Liver (tissue), 8 donors: ENCODE measurements at regions not wholly inside any gene's neighbourhood (a gene's known extent, or its start where the extent isn't known, plus 50 kb on each side); places are given as distances from the start of the nearest gene placed in this dataset.

Experiments
- DNase-seq: peaks from one replicate; pipeline ENCODE4 v3.0.0-alpha.2; 2017; ENCODE audit warnings: low spot score
- H3K27ac ChIP-seq, 2 donors: one replicate each; pipeline ENCODE4 v1.7.0; 2013; ENCODE audit warnings: inconsistent platforms in 2 of 2, low read length in 2 of 2, control low read depth in 1 of 2, low read depth in 1 of 2, mild to moderate bottlenecking in 1 of 2
- H3K27me3 ChIP-seq, 4 donors: one replicate each; pipeline versions ENCODE4 v1.6.1 to v1.7.0; 2013; ENCODE audit warnings: low read length in 3 of 4, inconsistent platforms in 1 of 4, mild to moderate bottlenecking in 1 of 4, moderate library complexity in 1 of 4; ENCODE audit not compliant: control insufficient read depth in 4 of 4, insufficient read depth in 4 of 4
- H3K36me3 ChIP-seq, 4 donors: one replicate each; pipeline versions ENCODE4 v1.6.1 to v1.7.0; 2013; ENCODE audit warnings: low read length in 3 of 4, mild to moderate bottlenecking in 3 of 4, low read depth in 1 of 4, moderate library complexity in 1 of 4; ENCODE audit not compliant: control insufficient read depth in 4 of 4, insufficient read depth in 3 of 4
- H3K4me1 ChIP-seq, 4 donors: one replicate each; pipeline versions ENCODE4 v1.6.1 to v1.7.0; 2013; ENCODE audit warnings: low read length in 3 of 4, mild to moderate bottlenecking in 3 of 4, moderate library complexity in 1 of 4; ENCODE audit not compliant: control insufficient read depth in 4 of 4, insufficient read depth in 4 of 4
- H3K4me3 ChIP-seq, 3 donors: one replicate each; pipeline versions ENCODE4 v1.6.1 to v1.7.0; 2013; ENCODE audit warnings: low read length in 3 of 3, control low read depth in 1 of 3, low read depth in 1 of 3, mild to moderate bottlenecking in 1 of 3
- H3K9ac ChIP-seq, 2 donors: one replicate each; pipeline ENCODE4 v1.7.0; 2013; ENCODE audit warnings: low read length in 2 of 2, mild to moderate bottlenecking in 2 of 2, moderate library complexity in 2 of 2, control low read depth in 1 of 2, low read depth in 1 of 2
- H3K9me3 ChIP-seq, 4 donors: one replicate each; pipeline versions ENCODE4 v1.6.1 to v1.7.0; 2013; ENCODE audit warnings: low read length in 3 of 4; ENCODE audit not compliant: control insufficient read depth in 4 of 4
- CTCF ChIP-seq: fragments of 150-350 bp; IDR thresholded peaks from 2 replicates; pipeline ENCODE4 v1.5.1; 2017; ENCODE audit warnings: improper control_type of control experiment, low read depth, low read length; ENCODE audit not compliant: missing input control
- EGR1 ChIP-seq, 2 donors: IDR thresholded peaks; 2 replicates each; pipeline ENCODE4 v1.6.1; 2016 to 2018; ENCODE audit warnings: antibody characterized with exemption in 2 of 2, low read depth in 2 of 2
- FOXA1 ChIP-seq: IDR thresholded peaks from 2 replicates; pipeline ENCODE4 v1.6.1; 2016; ENCODE audit warnings: antibody characterized with exemption
- FOXA2 ChIP-seq: IDR thresholded peaks from 2 replicates; pipeline ENCODE4 v1.6.1; 2016; ENCODE audit warnings: antibody characterized with exemption
- GABPA ChIP-seq, 2 donors: IDR thresholded peaks in 1 of 2; conservative IDR thresholded peaks in 1 of 2; 2 replicates each; pipeline ENCODE4 v1.6.1; 2016; ENCODE audit warnings: antibody characterized with exemption in 2 of 2, mild to moderate bottlenecking in 1 of 2, moderate library complexity in 1 of 2
- HNF4A ChIP-seq, 2 donors: conservative IDR thresholded peaks; 2 replicates each; pipeline ENCODE4 v1.6.1; 2016; ENCODE audit warnings: antibody characterized with exemption in 2 of 2, mild to moderate bottlenecking in 2 of 2
- JUND ChIP-seq, 2 donors: IDR thresholded peaks; 2 replicates each; pipeline ENCODE4 v1.6.1; 2016; ENCODE audit warnings: antibody characterized with exemption in 2 of 2
- NR2F2 ChIP-seq: IDR thresholded peaks from 2 replicates; pipeline ENCODE4 v1.6.1; 2016; ENCODE audit warnings: antibody characterized with exemption
- RAD21 ChIP-seq, 2 donors: IDR thresholded peaks; 2 replicates each; pipeline ENCODE4 v1.6.1; 2016; ENCODE audit warnings: antibody characterized with exemption in 2 of 2, mild to moderate bottlenecking in 2 of 2
- RXRA ChIP-seq, 2 donors: IDR thresholded peaks; 2 replicates each; pipeline ENCODE4 v1.6.1; 2017 to 2018; ENCODE audit warnings: antibody characterized with exemption in 2 of 2, mild to moderate bottlenecking in 1 of 2
- SP1 ChIP-seq: IDR thresholded peaks from 2 replicates; pipeline ENCODE4 v1.6.1; 2018; ENCODE audit warnings: antibody characterized with exemption, mild to moderate bottlenecking
- TAF1 ChIP-seq: conservative IDR thresholded peaks from 2 replicates; pipeline ENCODE4 v1.6.1; 2016; ENCODE audit warnings: antibody characterized with exemption, mild to moderate bottlenecking
- YY1 ChIP-seq: IDR thresholded peaks from 2 replicates; pipeline ENCODE4 v1.6.1; 2016; ENCODE audit warnings: antibody characterized with exemption, mild to moderate bottlenecking
- ZBTB33 ChIP-seq: IDR thresholded peaks from 2 replicates; pipeline ENCODE4 v1.6.1; 2016; ENCODE audit warnings: antibody characterized with exemption
- WGBS: extraction: QIAGEN DNeasy Blood & Tissue Kit; methylation state at CpG from one replicate; pipeline ENCODE4 v1.1.7; 2013; 5-methylcytosine and 5-hydroxymethylcytosine counted together
- TF ChIP-seq, protein P1 (sequence below): IDR thresholded peaks from 2 replicates; pipeline ENCODE4 v1.6.1; 2016; ENCODE audit warnings: antibody characterized with exemption, mild to moderate bottlenecking
- donor health status: healthy.
- donor health status: healthy.
- donor health status: healthy.
- donor health status: healthy.
- donor health status: healthy.

DNA sequence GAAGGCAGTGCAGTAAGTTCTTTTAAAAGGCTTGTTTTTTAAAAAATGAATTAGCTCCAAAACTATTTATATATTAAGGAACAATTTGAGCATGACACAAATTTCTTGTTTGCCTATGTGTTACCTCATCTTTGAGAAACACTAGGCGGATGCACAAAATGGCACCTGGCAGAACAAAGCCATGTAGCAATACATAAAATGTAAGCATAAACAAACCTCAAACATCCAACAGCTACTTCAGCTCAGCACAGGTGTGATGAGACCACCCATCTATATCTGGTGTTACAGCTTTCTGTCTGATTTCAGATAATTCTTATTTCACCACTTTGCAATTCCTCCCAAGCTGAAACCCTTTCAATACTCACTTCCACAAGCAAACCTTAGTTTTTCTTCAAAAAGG lies 221.2 kb upstream of the CNTN6 start (continued):
- no peak for TF ChIP-seq ZBTB33

DNA sequence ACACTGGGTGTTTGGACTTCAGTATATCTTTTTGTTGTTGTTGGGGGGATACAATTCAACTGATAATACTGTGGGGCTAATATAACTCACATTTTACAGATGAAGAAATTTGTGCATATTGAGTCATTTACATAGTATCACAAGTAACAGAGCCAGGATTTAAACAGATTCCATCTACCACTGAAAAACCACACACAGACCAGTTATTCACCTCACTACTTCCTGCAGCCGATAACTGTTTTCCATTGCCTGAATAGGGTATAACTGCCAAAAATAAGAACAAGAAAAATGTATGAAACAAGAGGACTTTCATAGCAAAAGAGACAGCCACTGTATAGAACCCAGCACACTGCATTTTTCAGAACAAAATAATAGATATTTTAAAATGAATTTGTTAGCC lies 215.8 kb upstream of the CNTN6 start:
- no peak overlapping the region for H3K9ac ChIP-seq
- H3K36me3 ChIP-seq = no peaks in the 10 kb centered on the region
- no peak overlapping the region for H3K27ac ChIP-seq
- TF ChIP-seq RXRA (IDR thresholded peaks at IDR 0.05) = no peak
- TF ChIP-seq, protein P1, sequence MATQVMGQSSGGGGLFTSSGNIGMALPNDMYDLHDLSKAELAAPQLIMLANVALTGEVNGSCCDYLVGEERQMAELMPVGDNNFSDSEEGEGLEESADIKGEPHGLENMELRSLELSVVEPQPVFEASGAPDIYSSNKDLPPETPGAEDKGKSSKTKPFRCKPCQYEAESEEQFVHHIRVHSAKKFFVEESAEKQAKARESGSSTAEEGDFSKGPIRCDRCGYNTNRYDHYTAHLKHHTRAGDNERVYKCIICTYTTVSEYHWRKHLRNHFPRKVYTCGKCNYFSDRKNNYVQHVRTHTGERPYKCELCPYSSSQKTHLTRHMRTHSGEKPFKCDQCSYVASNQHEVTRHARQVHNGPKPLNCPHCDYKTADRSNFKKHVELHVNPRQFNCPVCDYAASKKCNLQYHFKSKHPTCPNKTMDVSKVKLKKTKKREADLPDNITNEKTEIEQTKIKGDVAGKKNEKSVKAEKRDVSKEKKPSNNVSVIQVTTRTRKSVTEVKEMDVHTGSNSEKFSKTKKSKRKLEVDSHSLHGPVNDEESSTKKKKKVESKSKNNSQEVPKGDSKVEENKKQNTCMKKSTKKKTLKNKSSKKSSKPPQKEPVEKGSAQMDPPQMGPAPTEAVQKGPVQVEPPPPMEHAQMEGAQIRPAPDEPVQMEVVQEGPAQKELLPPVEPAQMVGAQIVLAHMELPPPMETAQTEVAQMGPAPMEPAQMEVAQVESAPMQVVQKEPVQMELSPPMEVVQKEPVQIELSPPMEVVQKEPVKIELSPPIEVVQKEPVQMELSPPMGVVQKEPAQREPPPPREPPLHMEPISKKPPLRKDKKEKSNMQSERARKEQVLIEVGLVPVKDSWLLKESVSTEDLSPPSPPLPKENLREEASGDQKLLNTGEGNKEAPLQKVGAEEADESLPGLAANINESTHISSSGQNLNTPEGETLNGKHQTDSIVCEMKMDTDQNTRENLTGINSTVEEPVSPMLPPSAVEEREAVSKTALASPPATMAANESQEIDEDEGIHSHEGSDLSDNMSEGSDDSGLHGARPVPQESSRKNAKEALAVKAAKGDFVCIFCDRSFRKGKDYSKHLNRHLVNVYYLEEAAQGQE = no peak
- no peak for TF ChIP-seq ZBTB33
- no peak for TF ChIP-seq YY1
- no peak for TF ChIP-seq TAF1
- TF ChIP-seq FOXA1 = no peak
- TF ChIP-seq JUND (IDR thresholded peaks at IDR 0.05) = no peak
- TF ChIP-seq SP1 = no peak
- no peak for TF ChIP-seq RAD21 (IDR thresholded peaks at IDR 0.05)
- no peak for TF ChIP-seq CTCF
- TF ChIP-seq HNF4A (conservative IDR thresholded peaks at IDR 0.05) = no peak
- no peaks in the 10 kb centered on the region for H3K9me3 ChIP-seq
- DNase-seq = no peak
- H3K27me3 ChIP-seq = no peaks in the 10 kb centered on the region
- no peak overlapping the region for H3K4me3 ChIP-seq
- WGBS = 78% methylated on average over 1 of the region's 1 CpG
- H3K4me1 ChIP-seq = no peaks in the 10 kb centered on the region

DNA sequence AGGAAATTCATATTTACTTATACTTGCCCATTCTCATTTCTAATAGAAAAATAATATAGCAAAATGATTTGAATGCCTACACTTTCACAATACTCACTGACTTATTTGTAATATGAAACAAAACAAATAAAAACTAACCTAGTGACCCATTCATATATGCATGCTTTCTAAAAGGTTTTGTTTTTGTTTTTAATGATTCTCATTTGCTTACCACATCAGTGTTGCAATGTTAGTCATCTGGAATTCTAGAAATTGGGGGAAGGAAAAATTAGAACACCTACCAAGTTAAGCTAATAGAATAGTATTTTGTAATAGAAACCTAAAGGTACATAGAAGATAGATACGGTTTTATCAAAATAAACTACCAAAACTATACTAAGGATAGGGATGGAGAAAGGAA lies 214.1 kb upstream of the CNTN6 start:
- Histone ChIP-seq H3K27me3 (no peaks in the 10 kb centered on the region), H3K9me3 (no peaks in the 10 kb centered on the region), H3K4me1 (no peaks in the 10 kb centered on the region), H3K9ac (no peak overlapping the region), H3K36me3 (no peaks in the 10 kb centered on the region), H3K27ac (no peak overlapping the region), H3K4me3 (no peak overlapping the region)
- DNase-seq = no peak
- WGBS = 64% methylated on average over 1 of the region's 1 CpG
- TF ChIP-seq TAF1 (no peak), FOXA2 (no peak), FOXA1 (no peak), SP1 (no peak), GABPA (IDR thresholded peaks at IDR 0.05 in 1 of 2, conservative IDR thresholded peaks at IDR 0.05 in 1 of 2) (no peak), NR2F2 (no peak), YY1 (no peak), RAD21 (IDR thresholded peaks at IDR 0.05) (no peak), EGR1 (IDR thresholded peaks at IDR 0.05; ENCODE audit: low read depth in 2 of 2) (no peak), CTCF (no peak)
- TF ChIP-seq, protein P1 = no peak
